ENCODE measurements at regions not wholly inside any gene's neighbourhood (a gene's known extent, or its start where the extent isn't known, plus 50 kb on each side); places are given as distances from the start of the nearest gene placed in this dataset.

GRCh38 chr20:7361931-7362330 lies 578.3 kb downstream of the HAO1 start:
- H3K4me1 ChIP-seq (ENCODE audit: control insufficient read depth in 1 of 2, insufficient read depth in 2 of 2, low read depth in 1 of 2, low read length in 1 of 2) = no peaks in the 10 kb centered on the region
- ChIA-PET POLR2A (no interaction called here), CTCF (no interaction called here)
- H3K9ac ChIP-seq = no peak overlapping the region
- no peaks in the 10 kb centered on the region for H4K20me1 ChIP-seq (ENCODE audit: insufficient read depth)
- no peak for DNase-seq
- no peak overlapping the region for H3K27ac ChIP-seq (ENCODE audit: low read depth in 2 of 2, low read length in 1 of 2)
- H2AFZ ChIP-seq (ENCODE audit: low read depth) = no peak overlapping the region
- H3K9me2 ChIP-seq = no peaks in the 10 kb centered on the region
- no peaks in the 10 kb centered on the region for H3K79me2 ChIP-seq (ENCODE audit: insufficient read depth)
- TF ChIP-seq, protein P1, sequence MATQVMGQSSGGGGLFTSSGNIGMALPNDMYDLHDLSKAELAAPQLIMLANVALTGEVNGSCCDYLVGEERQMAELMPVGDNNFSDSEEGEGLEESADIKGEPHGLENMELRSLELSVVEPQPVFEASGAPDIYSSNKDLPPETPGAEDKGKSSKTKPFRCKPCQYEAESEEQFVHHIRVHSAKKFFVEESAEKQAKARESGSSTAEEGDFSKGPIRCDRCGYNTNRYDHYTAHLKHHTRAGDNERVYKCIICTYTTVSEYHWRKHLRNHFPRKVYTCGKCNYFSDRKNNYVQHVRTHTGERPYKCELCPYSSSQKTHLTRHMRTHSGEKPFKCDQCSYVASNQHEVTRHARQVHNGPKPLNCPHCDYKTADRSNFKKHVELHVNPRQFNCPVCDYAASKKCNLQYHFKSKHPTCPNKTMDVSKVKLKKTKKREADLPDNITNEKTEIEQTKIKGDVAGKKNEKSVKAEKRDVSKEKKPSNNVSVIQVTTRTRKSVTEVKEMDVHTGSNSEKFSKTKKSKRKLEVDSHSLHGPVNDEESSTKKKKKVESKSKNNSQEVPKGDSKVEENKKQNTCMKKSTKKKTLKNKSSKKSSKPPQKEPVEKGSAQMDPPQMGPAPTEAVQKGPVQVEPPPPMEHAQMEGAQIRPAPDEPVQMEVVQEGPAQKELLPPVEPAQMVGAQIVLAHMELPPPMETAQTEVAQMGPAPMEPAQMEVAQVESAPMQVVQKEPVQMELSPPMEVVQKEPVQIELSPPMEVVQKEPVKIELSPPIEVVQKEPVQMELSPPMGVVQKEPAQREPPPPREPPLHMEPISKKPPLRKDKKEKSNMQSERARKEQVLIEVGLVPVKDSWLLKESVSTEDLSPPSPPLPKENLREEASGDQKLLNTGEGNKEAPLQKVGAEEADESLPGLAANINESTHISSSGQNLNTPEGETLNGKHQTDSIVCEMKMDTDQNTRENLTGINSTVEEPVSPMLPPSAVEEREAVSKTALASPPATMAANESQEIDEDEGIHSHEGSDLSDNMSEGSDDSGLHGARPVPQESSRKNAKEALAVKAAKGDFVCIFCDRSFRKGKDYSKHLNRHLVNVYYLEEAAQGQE (IDR thresholded peaks at IDR 0.05; ENCODE audit: low read depth, low read length) = no peak
- TF ChIP-seq FOXJ3 (CRISPR knock-in tag; IDR thresholded peaks at IDR 0.05) (no peak), CHD2 (IDR thresholded peaks at IDR 0.05; ENCODE audit: low read length, partially characterized antibody) (no peak), GABPA (IDR thresholded peaks at IDR 0.05; ENCODE audit: low read depth) (no peak), MXI1 (IDR thresholded peaks at IDR 0.05; ENCODE audit: low read depth, low read length) (no peak), FOXM1 (IDR thresholded peaks at IDR 0.05; ENCODE audit: low read depth) (no peak), ZBTB33 (IDR thresholded peaks at IDR 0.05; ENCODE audit: borderline replicate concordance, low read depth) (no peak), MEF2A (IDR thresholded peaks at IDR 0.05; ENCODE audit: borderline replicate concordance, low read depth) (no peak), NFIC (IDR thresholded peaks at IDR 0.05; ENCODE audit: borderline replicate concordance) (no peak), RAD21 (IDR thresholded peaks at IDR 0.05; ENCODE audit: low read length) (no peak), NRF1 (IDR thresholded peaks at IDR 0.05; ENCODE audit: low read depth, low read length) (no peak), ELF1 (IDR thresholded peaks at IDR 0.05) (no peak)
- TF ChIP-seq, protein P2, sequence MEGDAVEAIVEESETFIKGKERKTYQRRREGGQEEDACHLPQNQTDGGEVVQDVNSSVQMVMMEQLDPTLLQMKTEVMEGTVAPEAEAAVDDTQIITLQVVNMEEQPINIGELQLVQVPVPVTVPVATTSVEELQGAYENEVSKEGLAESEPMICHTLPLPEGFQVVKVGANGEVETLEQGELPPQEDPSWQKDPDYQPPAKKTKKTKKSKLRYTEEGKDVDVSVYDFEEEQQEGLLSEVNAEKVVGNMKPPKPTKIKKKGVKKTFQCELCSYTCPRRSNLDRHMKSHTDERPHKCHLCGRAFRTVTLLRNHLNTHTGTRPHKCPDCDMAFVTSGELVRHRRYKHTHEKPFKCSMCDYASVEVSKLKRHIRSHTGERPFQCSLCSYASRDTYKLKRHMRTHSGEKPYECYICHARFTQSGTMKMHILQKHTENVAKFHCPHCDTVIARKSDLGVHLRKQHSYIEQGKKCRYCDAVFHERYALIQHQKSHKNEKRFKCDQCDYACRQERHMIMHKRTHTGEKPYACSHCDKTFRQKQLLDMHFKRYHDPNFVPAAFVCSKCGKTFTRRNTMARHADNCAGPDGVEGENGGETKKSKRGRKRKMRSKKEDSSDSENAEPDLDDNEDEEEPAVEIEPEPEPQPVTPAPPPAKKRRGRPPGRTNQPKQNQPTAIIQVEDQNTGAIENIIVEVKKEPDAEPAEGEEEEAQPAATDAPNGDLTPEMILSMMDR (IDR thresholded peaks at IDR 0.05) = no peak
- H3F3A ChIP-seq (replicated peaks; ENCODE audit: insufficient read depth) = no peaks in the 10 kb centered on the region
- no peak overlapping the region for H3K4me2 ChIP-seq
- no peaks in the 10 kb centered on the region for H3K36me3 ChIP-seq (replicated peaks in 1 of 2; ENCODE audit: control insufficient read depth in 1 of 2, insufficient read depth in 2 of 2, low read length in 1 of 2)
- no peak overlapping the region for H3K4me3 ChIP-seq (ENCODE audit: low read depth in 2 of 2, low read length in 1 of 2)
- WGBS (ENCODE audit: low lambda C conversion rate) = 10% methylated on average over 3 of the region's 3 CpGs
- H3K9me3 ChIP-seq = no peaks in the 10 kb centered on the region
- no peaks in the 10 kb centered on the region for H3K27me3 ChIP-seq (ENCODE audit: insufficient read depth)
